ENCODE measurements at regions not wholly inside any gene's neighbourhood (a gene's known extent, or its start where the extent isn't known, plus 50 kb on each side); places are given as distances from the start of the nearest gene placed in this dataset.

GRCh38 chr4:23674694-23675093 lies 215.2 kb downstream of the PPARGC1A start:
- intact Hi-C loops (cut with micrococcal nuclease) = no loop called here
- POLR2A ChIA-PET = no interaction called here

More at GRCh38 chr4:23674694-23675093, 215.2 kb downstream of the PPARGC1A start:
- no peak for ATAC-seq
- no peak overlapping the region for H3K4me2 ChIP-seq (ENCODE audit: insufficient read depth, low read length)
- no peaks in the 10 kb centered on the region for H4K20me1 ChIP-seq (replicated peaks; ENCODE audit: control insufficient read depth, insufficient read depth, low read length)
- no peaks in the 10 kb centered on the region for H3K79me2 ChIP-seq (ENCODE audit: control insufficient read depth, insufficient read depth, low read length)
- H2AFZ ChIP-seq (ENCODE audit: low read depth, low read length) = no peak overlapping the region
- in situ Hi-C loops (cut with MboI) = no loop called here
- no peaks in the 10 kb centered on the region for H3K9me1 ChIP-seq (ENCODE audit: control insufficient read depth, insufficient read depth, low read length)
- no peaks in the 10 kb centered on the region for H3K4me1 ChIP-seq (replicated peaks in 1 of 2; ENCODE audit: control insufficient read depth in 2 of 2, insufficient read depth in 2 of 2, low read length in 2 of 2)
- CTCF ChIA-PET (ENCODE audit: low intra/inter-chr PET ratio) = no interaction called here
- FAIRE-seq = no peak
- no peaks in the 10 kb centered on the region for H3K27me3 ChIP-seq (ENCODE audit: control insufficient read depth in 2 of 2, insufficient read depth in 2 of 2, low read length in 2 of 2)
- TF ChIP-seq GMEB1 (CRISPR knock-in tag; IDR thresholded peaks at IDR 0.05) = no peak
- no peak for TF ChIP-seq ZHX1 (conservative IDR thresholded peaks at IDR 0.05; ENCODE audit: low read length)
- H3K27ac ChIP-seq (ENCODE audit: extremely low read depth, low read depth, low read length) = no peak overlapping the region
- no peak overlapping the region for H3K4me3 ChIP-seq
- no peak overlapping the region for H3K9ac ChIP-seq (ENCODE audit: insufficient read depth in 1 of 2, low read depth in 2 of 2, low read length in 2 of 2)
- no TSS peak for BruUV-seq (replicated peaks)
- WGBS (ENCODE audit: insufficient coverage, low coverage, missing lambda C conversion rate) = 0% methylated on average over 1 of the region's 1 CpG
- no peaks in the 10 kb centered on the region for H3K36me3 ChIP-seq (ENCODE audit: control insufficient read depth, insufficient read depth, low read length)
- no peaks in the 10 kb centered on the region for H3K9me3 ChIP-seq (replicated peaks; ENCODE audit: control insufficient read depth, insufficient read depth, low read depth, low read length)
- no peak for DNase-seq (ENCODE audit: extremely low read depth in 1 of 4, low spot score in 3 of 4)

All from K562 (cell line).